ENCODE measurements at regions not wholly inside any gene's neighbourhood (a gene's known extent, or its start where the extent isn't known, plus 50 kb on each side); places are given as distances from the start of the nearest gene placed in this dataset.

DNA sequence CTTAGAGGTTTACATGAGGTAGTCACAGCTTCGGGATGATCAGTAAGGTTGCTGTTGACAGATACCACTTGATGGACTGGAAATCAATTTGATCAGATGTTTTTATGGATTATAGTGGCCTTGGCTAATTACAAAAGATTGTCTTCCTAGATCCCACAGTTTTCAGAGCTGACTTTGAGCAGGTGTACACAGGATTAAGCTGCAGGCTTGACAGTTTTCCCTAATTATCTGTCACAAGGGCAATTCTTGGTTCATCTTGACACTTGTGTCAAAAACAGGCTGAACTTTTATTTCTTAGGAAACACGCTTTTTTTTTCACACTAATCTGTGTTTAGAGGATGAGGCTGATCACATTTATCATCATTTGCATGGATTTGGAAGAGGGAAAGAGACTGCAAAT lies 824.0 kb upstream of the PIK3C3 start:
- Mint-ChIP-seq H3K27me3 (ENCODE audit: low read depth) (no peaks in the 10 kb centered on the region), H3K27ac (no peak overlapping the region), H3K4me3 (no peak overlapping the region), H3K4me1 (ENCODE audit: low read depth) (no peaks in the 10 kb centered on the region), H3K36me3 (ENCODE audit: low read depth) (no peaks in the 10 kb centered on the region), H3K9me3 (ENCODE audit: insufficient read depth) (no peaks in the 10 kb centered on the region)
- ATAC-seq (no peak), DNase-seq (no peak)
- ChIA-PET CTCF (no interaction called here), POLR2A (no interaction called here)

DNA sequence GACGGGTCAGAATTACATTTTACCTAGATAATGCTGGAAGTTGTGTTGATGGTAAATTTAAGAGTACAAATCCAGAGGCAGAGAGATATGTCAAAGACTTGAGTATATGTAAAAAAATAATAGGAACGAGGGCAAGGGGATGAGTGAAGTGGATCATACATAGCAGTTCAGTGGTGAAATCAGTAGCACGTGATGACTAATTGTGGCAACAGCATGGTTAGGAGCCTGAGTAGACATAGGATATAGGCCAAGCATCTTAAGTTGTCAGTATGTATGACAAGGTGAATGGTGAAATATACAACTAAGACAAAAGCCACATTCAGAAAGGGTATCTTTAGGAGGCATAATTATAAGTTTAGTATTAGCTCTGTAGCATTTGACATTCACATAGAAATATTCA lies 826.5 kb upstream of the PIK3C3 start:
- ChIA-PET CTCF (no interaction called here), POLR2A (no interaction called here)
- Mint-ChIP-seq H3K27me3 (ENCODE audit: low read depth) (no peaks in the 10 kb centered on the region), H3K36me3 (ENCODE audit: low read depth) (no peaks in the 10 kb centered on the region), H3K27ac (no peak overlapping the region), H3K9me3 (ENCODE audit: insufficient read depth) (no peaks in the 10 kb centered on the region), H3K4me3 (no peak overlapping the region), H3K4me1 (ENCODE audit: low read depth) (no peaks in the 10 kb centered on the region)
- ATAC-seq (no peak), DNase-seq (no peak)

DNA sequence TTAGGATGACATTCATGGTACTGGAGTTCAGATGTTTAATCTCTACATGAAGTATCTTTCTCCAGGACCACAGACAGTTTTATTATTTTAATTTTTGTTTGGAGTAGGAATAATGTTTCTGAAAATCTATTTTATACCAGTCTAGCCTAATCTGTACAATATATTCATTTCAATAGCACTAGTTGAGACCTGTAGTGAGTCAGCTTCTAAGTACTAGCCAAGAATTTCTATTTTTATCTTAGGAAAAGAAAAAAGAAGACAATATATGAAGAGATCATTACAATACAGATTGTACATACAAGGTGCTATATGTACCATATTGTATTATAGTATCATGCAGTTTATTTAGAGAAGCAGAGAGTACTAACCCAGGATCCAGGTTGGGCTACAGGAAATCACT lies 826.9 kb upstream of the PIK3C3 start:
- H3K27ac Mint-ChIP-seq, result no peak overlapping the region
- POLR2A ChIA-PET, result no interaction called here
- no peak for DNase-seq
- no peaks in the 10 kb centered on the region for H3K4me1 Mint-ChIP-seq (ENCODE audit: low read depth)
- CTCF ChIA-PET, result no interaction called here
- no peak for ATAC-seq
- no peak overlapping the region for H3K4me3 Mint-ChIP-seq
- H3K27me3 Mint-ChIP-seq (ENCODE audit: low read depth), result no peaks in the 10 kb centered on the region
- no peaks in the 10 kb centered on the region for H3K9me3 Mint-ChIP-seq (ENCODE audit: insufficient read depth)
- no peaks in the 10 kb centered on the region for H3K36me3 Mint-ChIP-seq (ENCODE audit: low read depth)

DNA sequence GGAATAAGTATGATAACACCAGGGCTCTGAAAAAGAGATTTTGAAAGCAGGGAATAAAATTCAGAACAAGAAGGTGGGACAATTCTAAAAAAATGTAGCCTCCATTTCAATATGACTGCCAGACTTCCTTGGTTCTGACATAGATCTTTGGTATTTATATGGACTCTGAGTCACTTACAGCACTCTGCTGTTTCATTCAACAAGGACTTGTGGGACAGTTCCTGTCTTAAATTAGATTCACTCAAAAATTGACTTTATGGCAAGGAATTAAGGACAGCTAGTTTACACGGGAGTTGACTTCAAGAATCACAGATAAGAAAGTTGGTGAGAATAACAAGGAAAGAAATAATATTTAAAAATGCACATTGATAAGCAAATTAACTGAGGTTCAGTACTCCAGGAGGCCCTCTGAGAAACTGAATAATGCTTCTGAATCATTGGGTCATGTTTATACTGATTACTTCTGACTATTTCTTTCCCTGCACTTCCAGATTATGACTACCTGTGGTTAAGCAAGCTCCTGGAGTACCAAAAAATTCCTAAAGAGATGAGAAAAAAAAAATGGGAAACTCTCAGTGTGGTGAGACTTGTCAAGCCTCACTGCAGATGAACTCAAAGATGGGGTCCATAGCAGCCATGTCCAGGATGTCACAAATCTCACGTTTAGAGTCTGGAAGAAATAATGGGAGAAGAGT lies 828.3 kb upstream of the PIK3C3 start:
- ChIA-PET POLR2A (no interaction called here), CTCF (no interaction called here)
- Mint-ChIP-seq H3K4me3 (no peak overlapping the region), H3K27ac (no peak overlapping the region), H3K27me3 (ENCODE audit: low read depth) (no peaks in the 10 kb centered on the region), H3K36me3 (ENCODE audit: low read depth) (no peaks in the 10 kb centered on the region), H3K9me3 (ENCODE audit: insufficient read depth) (peaks cover 9% of the 10 kb centered on the region), H3K4me1 (ENCODE audit: low read depth) (no peaks in the 10 kb centered on the region)
- DNase-seq (no peak), ATAC-seq (no peak)

DNA sequence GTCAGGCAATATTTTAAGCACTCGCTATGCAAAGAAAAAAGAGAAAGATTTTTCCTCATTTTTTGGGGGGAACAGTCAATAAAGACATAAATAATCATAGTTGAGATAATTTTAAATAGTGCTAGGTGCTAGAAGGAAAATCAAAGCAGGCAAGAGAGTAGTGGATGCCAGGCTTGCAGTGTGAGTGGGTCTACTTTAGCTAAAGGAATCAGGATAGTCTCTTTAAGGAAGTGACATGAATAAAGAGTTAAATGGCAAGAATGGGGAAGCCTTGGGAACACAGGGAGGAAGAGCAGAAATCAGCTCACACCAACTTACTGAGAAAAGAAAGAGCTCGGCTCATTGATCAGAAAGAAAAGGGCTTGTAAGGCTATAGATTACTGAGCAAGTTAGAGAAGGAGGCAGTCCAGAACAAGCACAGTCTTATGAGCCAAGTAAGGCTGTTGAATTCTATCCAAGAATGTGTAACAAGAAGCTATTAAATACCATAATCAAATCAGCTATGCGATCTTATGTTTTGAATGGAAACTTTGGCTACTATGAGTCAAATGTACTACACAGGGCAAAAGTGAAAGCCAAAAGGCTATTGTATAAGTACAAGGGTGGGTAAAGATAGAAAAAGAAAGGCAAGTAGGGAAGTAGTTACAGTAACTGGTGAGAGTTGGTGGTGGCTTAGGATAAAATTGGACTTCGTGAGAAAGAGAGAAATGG lies 833.8 kb upstream of the PIK3C3 start:
- Mint-ChIP-seq H3K4me3 (no peak overlapping the region), H3K27me3 (ENCODE audit: low read depth) (no peaks in the 10 kb centered on the region), H3K36me3 (ENCODE audit: low read depth) (no peaks in the 10 kb centered on the region), H3K4me1 (ENCODE audit: low read depth) (no peaks in the 10 kb centered on the region), H3K27ac (no peak overlapping the region), H3K9me3 (ENCODE audit: insufficient read depth) (peaks cover 11% of the 10 kb centered on the region)
- ATAC-seq, result no peak
- ChIA-PET CTCF (no interaction called here), POLR2A (no interaction called here)
- DNase-seq, result no peak

DNA sequence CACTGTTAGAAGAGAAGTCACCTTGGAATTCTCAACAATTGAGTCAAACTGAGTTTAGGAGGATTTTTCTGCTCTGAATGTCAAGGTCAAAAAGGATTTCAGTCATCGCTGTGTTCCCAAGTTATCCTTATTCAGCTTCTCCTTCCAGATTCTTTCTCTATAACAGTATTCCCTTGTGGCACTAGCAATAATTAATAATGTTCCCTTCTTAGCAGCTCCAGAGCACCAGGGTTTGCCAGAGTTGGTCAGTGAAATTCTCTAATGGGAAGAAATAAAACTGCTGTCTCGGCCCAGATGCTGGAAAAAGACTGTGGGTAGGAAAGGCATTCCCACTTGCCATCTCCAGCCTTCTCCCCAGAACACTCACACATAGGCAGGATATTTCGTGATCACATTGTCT lies 836.0 kb upstream of the PIK3C3 start:
- Mint-ChIP-seq H3K9me3 (ENCODE audit: insufficient read depth) (peaks cover 12% of the 10 kb centered on the region), H3K36me3 (ENCODE audit: low read depth) (no peaks in the 10 kb centered on the region), H3K4me1 (ENCODE audit: low read depth) (no peaks in the 10 kb centered on the region), H3K27ac (no peak overlapping the region), H3K27me3 (ENCODE audit: low read depth) (no peaks in the 10 kb centered on the region), H3K4me3 (no peak overlapping the region)
- POLR2A ChIA-PET, result no interaction called here
- ATAC-seq, result no peak
- no peak for DNase-seq
- CTCF ChIA-PET, result no interaction called here

DNA sequence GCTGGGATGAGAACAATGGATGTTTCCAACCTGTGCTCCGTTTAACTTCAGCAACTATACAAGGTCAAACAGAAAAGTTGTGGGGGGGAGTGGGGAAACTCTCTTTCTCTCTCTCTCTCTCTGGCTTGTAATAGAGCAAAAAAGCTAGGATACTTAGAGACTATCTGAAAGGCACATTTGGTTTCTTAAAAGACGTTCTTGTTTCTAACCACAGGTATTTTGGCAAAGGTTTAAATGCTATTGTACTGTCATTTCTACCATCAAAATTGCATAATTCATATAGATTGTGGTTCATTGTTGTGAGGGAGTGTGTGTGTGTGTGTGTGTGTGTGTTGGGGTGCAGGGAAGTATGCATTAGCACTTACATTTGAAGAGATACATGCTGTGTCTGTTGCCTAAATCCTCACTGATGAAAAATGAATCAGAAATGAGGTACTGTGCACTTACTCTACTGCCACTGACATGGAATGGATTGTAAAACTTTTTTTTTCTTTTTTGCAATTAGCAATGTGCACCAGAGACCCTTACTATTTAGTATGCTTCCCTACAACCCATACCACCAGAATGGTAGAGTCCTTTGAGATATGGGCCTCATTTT lies 841.0 kb upstream of the PIK3C3 start:
- no peaks in the 10 kb centered on the region for H3K36me3 Mint-ChIP-seq (ENCODE audit: low read depth)
- no peaks in the 10 kb centered on the region for H3K27me3 Mint-ChIP-seq (ENCODE audit: low read depth)
- H3K4me1 Mint-ChIP-seq (ENCODE audit: low read depth), result no peaks in the 10 kb centered on the region
- H3K4me3 Mint-ChIP-seq, result no peak overlapping the region
- H3K9me3 Mint-ChIP-seq (ENCODE audit: insufficient read depth), result peaks cover 8% of the 10 kb centered on the region
- DNase-seq, result no peak
- H3K27ac Mint-ChIP-seq, result no peak overlapping the region
- CTCF ChIA-PET, result no interaction called here
- POLR2A ChIA-PET, result no interaction called here
- ATAC-seq, result no peak

DNA sequence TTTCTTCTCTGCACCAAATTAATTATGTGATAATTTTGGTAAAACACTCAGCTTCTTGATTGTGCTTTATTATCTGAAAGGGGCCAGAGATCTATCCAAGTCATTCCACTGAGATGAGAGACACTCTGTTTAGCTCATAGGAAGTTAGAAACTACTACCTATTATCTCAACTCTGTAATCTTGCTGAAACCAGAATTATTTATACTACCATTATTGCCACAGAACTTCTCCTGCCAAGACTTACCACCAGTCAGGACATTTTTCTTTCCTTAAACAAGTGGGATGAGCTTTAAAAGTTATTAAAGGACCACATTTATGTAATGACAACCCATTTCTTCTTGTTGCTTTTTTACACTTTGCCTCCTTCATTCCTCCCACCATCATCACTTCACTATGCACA lies 855.6 kb upstream of the PIK3C3 start:
- Mint-ChIP-seq H3K27me3 (ENCODE audit: low read depth) (no peaks in the 10 kb centered on the region), H3K4me1 (ENCODE audit: low read depth) (no peaks in the 10 kb centered on the region), H3K36me3 (ENCODE audit: low read depth) (no peaks in the 10 kb centered on the region), H3K9me3 (ENCODE audit: insufficient read depth) (peaks cover 7% of the 10 kb centered on the region), H3K4me3 (no peak overlapping the region), H3K27ac (no peak overlapping the region)
- no peak for DNase-seq
- no peak for ATAC-seq
- POLR2A ChIA-PET, result no interaction called here
- CTCF ChIA-PET, result no interaction called here

DNA sequence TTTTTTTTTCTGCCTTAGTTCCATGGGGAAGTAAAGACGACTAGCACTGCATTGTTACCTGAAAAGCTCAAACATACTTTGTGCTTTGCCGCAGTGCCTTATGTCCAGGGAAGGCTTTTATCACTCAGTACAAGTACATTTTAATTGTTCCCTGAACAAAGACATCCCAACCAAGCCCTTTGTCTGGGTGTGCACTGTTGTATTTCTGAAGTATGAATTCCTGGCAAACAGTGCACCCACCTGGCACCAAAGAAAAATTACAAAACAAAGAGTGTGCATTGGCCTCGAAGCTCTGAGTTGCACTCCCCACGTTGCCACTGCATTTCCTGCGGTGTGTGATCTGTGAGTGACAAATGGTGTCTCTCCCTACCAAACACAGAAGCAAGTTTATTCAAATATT lies 858.5 kb upstream of the PIK3C3 start:
- Mint-ChIP-seq H3K4me3 (no peak overlapping the region), H3K9me3 (ENCODE audit: insufficient read depth) (peaks cover 10% of the 10 kb centered on the region), H3K4me1 (ENCODE audit: low read depth) (no peaks in the 10 kb centered on the region), H3K36me3 (ENCODE audit: low read depth) (no peaks in the 10 kb centered on the region), H3K27ac (no peak overlapping the region), H3K27me3 (ENCODE audit: low read depth) (no peaks in the 10 kb centered on the region)
- DNase-seq, result no peak
- ChIA-PET CTCF (no interaction called here), POLR2A (no interaction called here)
- ATAC-seq, result no peak

DNA sequence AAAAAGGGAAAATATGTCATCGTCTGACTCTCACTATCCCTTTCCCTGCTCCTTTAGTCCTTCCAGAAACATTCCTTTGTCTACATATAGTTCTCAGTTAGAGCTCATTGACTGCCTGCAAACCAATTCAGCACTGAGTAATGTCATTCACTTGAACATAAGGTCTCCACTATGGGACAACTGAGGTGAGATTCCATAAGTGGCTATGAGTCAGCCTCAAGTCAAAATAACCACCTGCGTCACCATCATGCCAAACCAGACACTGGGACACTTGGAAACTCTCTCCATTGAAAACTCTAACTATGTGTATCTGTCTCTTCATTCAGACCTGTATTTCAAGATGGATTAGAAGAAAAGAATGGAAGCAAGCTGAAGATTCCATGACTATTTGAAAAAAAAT lies 878.0 kb upstream of the PIK3C3 start:
- ChIA-PET CTCF (no interaction called here), POLR2A (no interaction called here)
- no peak overlapping the region for H3K27ac Mint-ChIP-seq
- no peaks in the 10 kb centered on the region for H3K36me3 Mint-ChIP-seq (ENCODE audit: low read depth)
- H3K9me3 Mint-ChIP-seq (ENCODE audit: insufficient read depth), result peaks cover 8% of the 10 kb centered on the region
- no peaks in the 10 kb centered on the region for H3K27me3 Mint-ChIP-seq (ENCODE audit: low read depth)
- DNase-seq (no peak), ATAC-seq (no peak)
- no peaks in the 10 kb centered on the region for H3K4me1 Mint-ChIP-seq (ENCODE audit: low read depth)
- H3K4me3 Mint-ChIP-seq, result no peak overlapping the region

DNA sequence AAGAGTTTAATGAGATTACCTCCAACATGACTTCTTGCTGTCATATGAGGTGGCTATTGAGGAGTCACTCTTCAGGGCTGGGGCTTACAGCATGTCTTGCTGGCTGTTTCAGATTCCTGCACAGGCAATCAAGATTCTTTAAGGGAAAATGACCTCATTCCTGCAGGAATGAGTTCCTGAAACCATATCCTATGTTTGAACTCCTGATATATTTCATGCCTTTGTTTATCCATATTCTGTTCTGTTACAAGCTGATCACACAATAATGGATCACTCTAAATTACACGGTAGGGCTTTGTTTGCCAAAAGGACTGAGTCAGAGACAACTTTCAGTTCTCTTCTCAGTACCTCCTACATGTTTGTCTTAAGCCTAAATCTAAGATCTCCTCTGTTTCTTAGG lies 879.8 kb upstream of the PIK3C3 start:
- H3K4me3 Mint-ChIP-seq, result no peak overlapping the region
- no peak for ATAC-seq
- no peak overlapping the region for H3K27ac Mint-ChIP-seq
- ChIA-PET CTCF (no interaction called here), POLR2A (no interaction called here)
- no peak for DNase-seq
- H3K27me3 Mint-ChIP-seq (ENCODE audit: low read depth), result no peaks in the 10 kb centered on the region
- H3K4me1 Mint-ChIP-seq (ENCODE audit: low read depth), result no peaks in the 10 kb centered on the region
- no peaks in the 10 kb centered on the region for H3K36me3 Mint-ChIP-seq (ENCODE audit: low read depth)
- peaks cover 8% of the 10 kb centered on the region for H3K9me3 Mint-ChIP-seq (ENCODE audit: insufficient read depth)

DNA sequence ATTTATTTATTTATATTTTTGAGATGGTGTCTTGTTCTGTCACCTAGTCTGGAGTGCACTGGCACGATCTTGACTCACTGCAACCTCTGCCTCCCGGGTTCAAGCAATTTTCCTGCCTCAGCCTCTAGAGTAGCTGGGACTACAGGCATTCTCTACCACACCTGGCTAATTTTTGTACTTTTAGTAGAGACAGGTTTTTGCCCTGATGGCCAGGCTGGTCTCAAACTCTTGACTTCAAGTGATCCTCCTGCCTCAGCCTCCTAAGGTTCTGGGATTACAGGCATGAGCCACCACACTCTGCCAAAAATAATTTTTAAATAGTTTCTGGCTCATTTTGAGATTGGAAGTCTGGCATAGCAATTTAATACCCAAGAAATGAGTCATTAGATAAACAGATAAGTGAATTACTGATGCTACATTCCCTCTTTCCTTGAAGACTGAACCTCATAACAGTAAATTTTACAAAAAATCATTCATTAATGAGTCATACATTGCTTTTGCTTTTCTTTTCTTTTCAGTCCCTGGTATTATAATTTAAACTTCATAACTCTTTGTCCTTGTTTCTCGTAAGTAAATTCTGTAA lies 881.6 kb upstream of the PIK3C3 start:
- POLR2A ChIA-PET, result no interaction called here

More for the DNA sequence above, 881.6 kb upstream of the PIK3C3 start:
- CTCF ChIA-PET, result no interaction called here
- DNase-seq (no peak), ATAC-seq (no peak)
- Mint-ChIP-seq H3K4me1 (ENCODE audit: low read depth) (no peaks in the 10 kb centered on the region), H3K9me3 (ENCODE audit: insufficient read depth) (peaks cover 5% of the 10 kb centered on the region), H3K27me3 (ENCODE audit: low read depth) (no peaks in the 10 kb centered on the region), H3K4me3 (no peak overlapping the region), H3K36me3 (ENCODE audit: low read depth) (no peaks in the 10 kb centered on the region), H3K27ac (no peak overlapping the region)
